Thyroid gland (tissue), 4 donors: ENCODE measurements at regions not wholly inside any gene's neighbourhood (a gene's known extent, or its start where the extent isn't known, plus 50 kb on each side); places are given as distances from the start of the nearest gene placed in this dataset.

Experiments used
- DNase-seq, 2 donors: peaks; one replicate each; pipeline ENCODE4 v3.0.0-alpha.2; 2019
- H3K27ac ChIP-seq, 3 donors: fragments of 200-600 bp; sonication (generic); 1 replicate in 2 of 3; 2 replicates in 1 of 3; pipeline ENCODE4 v1.5.1; 2016 to 2019; ENCODE audit warnings: mild to moderate bottlenecking in 1 of 3, moderate library complexity in 1 of 3
- H3K27me3 ChIP-seq: fragments of 200-600 bp; sonication (generic); one replicate; pipeline ENCODE4 v1.5.1; 2019
- H3K36me3 ChIP-seq, 2 donors: fragments of 200-600 bp; sonication (generic); one replicate each; pipeline ENCODE4 v1.5.1; 2016 to 2019
- H3K4me1 ChIP-seq, 2 donors: fragments of 200-600 bp; sonication (generic); one replicate each; pipeline ENCODE4 v1.5.1; 2017 to 2019
- H3K4me3 ChIP-seq, 3 donors: fragments of 200-600 bp; sonication (generic); replicated peaks in 1 of 3; 1 replicate in 2 of 3; 2 replicates in 1 of 3; pipeline ENCODE4 v1.5.1; 2016; ENCODE audit warnings: mild to moderate bottlenecking in 1 of 3
- H3K9me3 ChIP-seq: fragments of 200-600 bp; sonication (generic); one replicate; pipeline ENCODE4 v1.5.1; 2017
- CTCF ChIP-seq, 6 experiments: fragments of 200-600 bp in 3 of 6; fragments of 450-650 bp in 3 of 6; sonication (generic) in 3 of 6; IDR thresholded peaks; one replicate each; pipeline ENCODE4 v1.5.1; 2016 to 2019; ENCODE audit warnings: antibody characterized with exemption in 6 of 6, mild to moderate bottlenecking in 2 of 6, inconsistent platforms in 1 of 6, moderate library complexity in 1 of 6
- POLR2A ChIP-seq, 2 donors: fragments of 450-650 bp; IDR thresholded peaks; one replicate each; pipeline ENCODE4 v1.6.1; 2017; ENCODE audit warnings: antibody characterized with exemption in 2 of 2, mild to moderate bottlenecking in 2 of 2, moderate library complexity in 1 of 2
- WGBS, 2 donors: methylation state at CpG; one replicate each; pipeline ENCODE4 v1.1.5; 2017; 5-methylcytosine and 5-hydroxymethylcytosine counted together
- intact Hi-C: fragments of 100-400 bp; cut with DNase I; formaldehyde crosslinking; loops from one replicate; pipeline ENCODE4 v1.15.1; 2023

DNA sequence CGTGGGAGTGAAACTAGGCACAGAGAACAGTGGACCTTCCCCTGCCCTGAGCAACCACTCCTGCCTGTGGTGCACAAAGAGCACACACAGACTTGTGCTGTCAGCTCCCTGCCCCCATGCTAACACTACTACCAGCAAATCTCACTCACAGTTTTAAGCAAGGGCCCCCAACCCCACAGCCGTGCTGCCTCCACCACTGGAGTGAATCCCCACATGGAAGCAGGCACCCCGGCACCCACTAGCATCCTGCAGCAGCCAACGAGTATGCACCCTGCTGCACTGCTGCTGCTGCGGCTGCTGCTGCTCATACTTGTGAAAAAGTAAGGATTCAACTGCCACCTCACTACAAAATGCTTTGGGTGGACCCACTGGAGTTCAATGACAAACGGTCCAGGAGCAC, 435.5 kb downstream of the SLCO4C1 start:
- H3K4me1 ChIP-seq, result no peaks in the 10 kb centered on the region
- no peak overlapping the region for H3K4me3 ChIP-seq
- no peaks in the 10 kb centered on the region for H3K36me3 ChIP-seq
- intact Hi-C loops, result no loop called here
- no peak for TF ChIP-seq POLR2A (IDR thresholded peaks at IDR 0.05)
- no peak for TF ChIP-seq CTCF (IDR thresholded peaks at IDR 0.05)
- H3K27me3 ChIP-seq, result no peaks in the 10 kb centered on the region
- WGBS, 2 donors, result 90 to 93% methylated on average over 2 to 5 of the region's 6 CpGs
- no peak overlapping the region for H3K27ac ChIP-seq
- H3K9me3 ChIP-seq, result no peaks in the 10 kb centered on the region
- DNase-seq, result no peak

DNA sequence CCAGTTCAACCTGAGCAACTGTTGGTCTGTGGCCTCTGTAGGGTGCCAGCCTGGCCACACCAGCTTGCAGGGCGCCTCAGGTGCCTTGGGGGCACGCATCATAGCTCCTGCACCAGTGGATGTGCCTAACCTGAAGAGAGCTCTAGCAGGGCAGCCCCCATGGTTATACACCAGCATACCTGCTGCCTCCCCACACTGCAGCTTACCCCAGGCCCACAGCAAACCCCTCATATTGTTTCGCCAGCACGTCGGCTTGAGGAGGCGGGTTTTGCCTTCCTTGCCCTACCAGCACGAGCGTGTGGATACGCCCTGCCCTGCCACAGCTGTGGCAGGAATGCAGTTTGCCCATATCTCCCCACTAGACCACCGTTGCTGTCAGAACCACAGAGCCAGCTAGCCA, 435.9 kb downstream of the SLCO4C1 start:
- Histone ChIP-seq H3K9me3 (no peaks in the 10 kb centered on the region), H3K36me3 (no peaks in the 10 kb centered on the region), H3K4me1 (no peaks in the 10 kb centered on the region), H3K27ac (no peak overlapping the region), H3K4me3 (no peak overlapping the region), H3K27me3 (no peaks in the 10 kb centered on the region)
- WGBS, 2 donors, result 89 to 92% methylated on average over 9 to 10 of the region's 10 CpGs
- TF ChIP-seq CTCF (IDR thresholded peaks at IDR 0.05), result no peak
- no peak for TF ChIP-seq POLR2A (IDR thresholded peaks at IDR 0.05)
- DNase-seq, result no peak
- intact Hi-C loops, result no loop called here

DNA sequence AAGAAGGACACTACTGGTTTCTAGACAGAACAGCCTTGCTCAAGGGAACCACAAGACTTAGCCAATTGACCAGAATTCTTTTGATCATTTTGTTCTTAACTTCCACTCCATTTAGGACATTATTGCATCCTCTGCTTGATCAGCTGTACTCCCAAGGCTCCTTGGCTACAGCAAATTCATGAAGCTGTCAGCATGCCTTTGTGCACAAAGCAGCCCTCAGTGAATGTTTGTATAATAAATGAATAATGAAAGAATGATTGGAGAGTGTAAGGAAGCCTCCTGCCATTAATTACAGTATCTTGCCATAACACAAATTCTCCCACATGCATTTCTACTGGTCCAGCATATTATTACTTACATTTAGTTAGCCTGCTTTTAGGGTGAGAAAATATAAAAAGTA, 449.6 kb downstream of the SLCO4C1 start:
- H3K4me1 ChIP-seq, result no peaks in the 10 kb centered on the region
- H3K9me3 ChIP-seq, result no peaks in the 10 kb centered on the region
- DNase-seq, result no peak
- no peak overlapping the region for H3K27ac ChIP-seq
- H3K36me3 ChIP-seq, result no peaks in the 10 kb centered on the region
- intact Hi-C loops, result no loop called here
- H3K27me3 ChIP-seq, result no peaks in the 10 kb centered on the region
- H3K4me3 ChIP-seq, result no peak overlapping the region
- no peak for TF ChIP-seq CTCF (IDR thresholded peaks at IDR 0.05)
- TF ChIP-seq POLR2A (IDR thresholded peaks at IDR 0.05), result no peak

- 87 to 91% methylated on average over 1 of the region's 1 CpG for WGBS, 2 donors
- no peaks in the 10 kb centered on the region for H3K27me3 ChIP-seq
- H3K9me3 ChIP-seq, result no peaks in the 10 kb centered on the region
- H3K36me3 ChIP-seq, result no peaks in the 10 kb centered on the region
- intact Hi-C loops, result no loop called here
- no peak overlapping the region for H3K27ac ChIP-seq
- no peak for DNase-seq
- TF ChIP-seq POLR2A (IDR thresholded peaks at IDR 0.05) (no peak), CTCF (IDR thresholded peaks at IDR 0.05) (no peak)
- H3K4me1 ChIP-seq, result peaks cover 0 to 4% of the 10 kb centered on the region in 2 donors
- no peak overlapping the region for H3K4me3 ChIP-seq
Measured at GRCh38 chr5:101843055-101843454, 453.0 kb downstream of the SLCO4C1 start.

- intact Hi-C loops, result no loop called here
- 15 to 23% methylated on average over 5 of the region's 5 CpGs for WGBS, 2 donors
- Histone ChIP-seq H3K4me1 (peaks cover 0 to 4% of the 10 kb centered on the region in 2 donors), H3K4me3 (no peak overlapping the region), H3K9me3 (no peaks in the 10 kb centered on the region), H3K27me3 (no peaks in the 10 kb centered on the region), H3K27ac (no peak overlapping the region), H3K36me3 (no peaks in the 10 kb centered on the region)
- no peak for TF ChIP-seq POLR2A (IDR thresholded peaks at IDR 0.05)
- TF ChIP-seq CTCF (IDR thresholded peaks at IDR 0.05), result no peak
- DNase-seq, result no peak
Measured at GRCh38 chr5:101838435-101838834, 457.6 kb downstream of the SLCO4C1 start.
